Esophagus (tissue), 2 donors: ENCODE measurements at regions not wholly inside any gene's neighbourhood (a gene's known extent, or its start where the extent isn't known, plus 50 kb on each side); places are given as distances from the start of the nearest gene placed in this dataset.

Source experiments
- H3K27ac ChIP-seq, 2 donors: one replicate each; pipeline ENCODE4 v1.5.1; 2013; ENCODE audit warnings: low read depth in 2 of 2, mild to moderate bottlenecking in 2 of 2, inconsistent platforms in 1 of 2, low read length in 1 of 2, moderate library complexity in 1 of 2
- H3K27me3 ChIP-seq, 2 donors: one replicate each; pipeline ENCODE4 v1.6.1; 2013; ENCODE audit warnings: low read length in 2 of 2, control low read depth in 1 of 2, mild to moderate bottlenecking in 1 of 2; ENCODE audit not compliant: insufficient read depth in 2 of 2, control insufficient read depth in 1 of 2
- H3K36me3 ChIP-seq, 2 donors: one replicate each; pipeline ENCODE4 v1.6.1; 2013; ENCODE audit warnings: low read length in 1 of 2; ENCODE audit not compliant: control insufficient read depth in 2 of 2, insufficient read depth in 2 of 2
- H3K4me1 ChIP-seq, 2 donors: one replicate each; pipeline ENCODE4 v1.6.1; 2013; ENCODE audit warnings: low read length in 1 of 2; ENCODE audit not compliant: control insufficient read depth in 2 of 2, insufficient read depth in 2 of 2
- H3K4me3 ChIP-seq, 2 donors: one replicate each; pipeline ENCODE4 v1.5.1; 2013; ENCODE audit warnings: low read length in 2 of 2, mild to moderate bottlenecking in 2 of 2, low read depth in 1 of 2, moderate library complexity in 1 of 2
- H3K9me3 ChIP-seq, 2 donors: one replicate each; pipeline ENCODE4 v1.6.1; 2013; ENCODE audit warnings: mild to moderate bottlenecking in 2 of 2, low read depth in 1 of 2, low read length in 1 of 2, moderate library complexity in 1 of 2; ENCODE audit not compliant: control insufficient read depth in 2 of 2, insufficient read depth in 1 of 2
- WGBS, 2 donors: extraction: QIAGEN DNeasy Blood & Tissue Kit; methylation state at CpG; one replicate each; pipeline ENCODE4 v1.1.7; 2013; 5-methylcytosine and 5-hydroxymethylcytosine counted together
- donor health status: healthy with polysubstance abuse.
- donor health status: Bipolar disorder and iron deficiency.

- Histone ChIP-seq H3K4me1 (no peaks in the 10 kb centered on the region), H3K27ac (no peak overlapping the region), H3K9me3 (no peaks in the 10 kb centered on the region), H3K36me3 (no peaks in the 10 kb centered on the region), H3K4me3 (no peak overlapping the region), H3K27me3 (no peaks in the 10 kb centered on the region)
- WGBS, 2 donors, result 87 to 90% methylated on average over 5 of the region's 5 CpGs
These were observed 373.0 kb upstream of the MEF2C start for GRCh38 chr5:89255845-89256463.

GRCh38 chr5:89253666-89254352, 370.8 kb upstream of the MEF2C start:
- no peak overlapping the region for H3K27ac ChIP-seq
- WGBS, 2 donors, result 60 to 73% methylated on average over 5 of the region's 5 CpGs
- H3K4me3 ChIP-seq, result no peak overlapping the region
- H3K27me3 ChIP-seq, result no peaks in the 10 kb centered on the region
- H3K36me3 ChIP-seq, result no peaks in the 10 kb centered on the region
- no peaks in the 10 kb centered on the region for H3K4me1 ChIP-seq
- no peaks in the 10 kb centered on the region for H3K9me3 ChIP-seq

GRCh38 chr5:89246864-89247263, 363.9 kb upstream of the MEF2C start:
- Histone ChIP-seq H3K4me3 (no peak overlapping the region), H3K9me3 (no peaks in the 10 kb centered on the region), H3K36me3 (no peaks in the 10 kb centered on the region), H3K4me1 (no peaks in the 10 kb centered on the region), H3K27me3 (no peaks in the 10 kb centered on the region), H3K27ac (no peak overlapping the region)
- WGBS, 2 donors, result 87 to 95% methylated on average over 1 of the region's 1 CpG

- Histone ChIP-seq H3K27ac (no peak overlapping the region), H3K36me3 (no peaks in the 10 kb centered on the region), H3K9me3 (no peaks in the 10 kb centered on the region), H3K4me3 (no peak overlapping the region), H3K4me1 (no peaks in the 10 kb centered on the region), H3K27me3 (no peaks in the 10 kb centered on the region)
- 71 to 75% methylated on average over 3 of the region's 3 CpGs for whole genome bisulfite sequencing, 2 donors
These were observed 363.3 kb upstream of the MEF2C start for GRCh38 chr5:89246252-89246651.

- H3K36me3 ChIP-seq, result no peaks in the 10 kb centered on the region
- H3K27me3 ChIP-seq, result no peaks in the 10 kb centered on the region
- no peaks in the 10 kb centered on the region for H3K9me3 ChIP-seq
- no peak overlapping the region for H3K4me3 ChIP-seq
- H3K27ac ChIP-seq, result no peak overlapping the region
- 74 to 84% methylated on average over 1 of the region's 1 CpG for WGBS, 2 donors
- H3K4me1 ChIP-seq, result no peaks in the 10 kb centered on the region
These were observed 360.6 kb upstream of the MEF2C start for GRCh38 chr5:89243611-89244010.

GRCh38 chr5:89241186-89241585, 358.2 kb upstream of the MEF2C start:
- Histone ChIP-seq H3K4me1 (no peaks in the 10 kb centered on the region), H3K27me3 (no peaks in the 10 kb centered on the region), H3K9me3 (no peaks in the 10 kb centered on the region), H3K4me3 (no peak overlapping the region), H3K27ac (no peak overlapping the region), H3K36me3 (no peaks in the 10 kb centered on the region)

- H3K4me3 ChIP-seq, result no peak overlapping the region
- H3K36me3 ChIP-seq, result no peaks in the 10 kb centered on the region
- H3K9me3 ChIP-seq, result no peaks in the 10 kb centered on the region
- H3K4me1 ChIP-seq, result no peaks in the 10 kb centered on the region
- WGBS, 2 donors, result 29 to 38% methylated on average over 1 of the region's 1 CpG
- H3K27ac ChIP-seq, result no peak overlapping the region
- H3K27me3 ChIP-seq, result no peaks in the 10 kb centered on the region
These were observed 353.9 kb upstream of the MEF2C start for GRCh38 chr5:89236900-89237299.

GRCh38 chr5:89233462-89233861, 350.5 kb upstream of the MEF2C start:
- Histone ChIP-seq H3K9me3 (no peaks in the 10 kb centered on the region), H3K27me3 (no peaks in the 10 kb centered on the region), H3K27ac (no peak overlapping the region), H3K4me1 (no peaks in the 10 kb centered on the region), H3K4me3 (no peak overlapping the region), H3K36me3 (no peaks in the 10 kb centered on the region)

- Histone ChIP-seq H3K4me3 (no peak overlapping the region), H3K4me1 (no peaks in the 10 kb centered on the region), H3K27me3 (no peaks in the 10 kb centered on the region), H3K36me3 (no peaks in the 10 kb centered on the region), H3K9me3 (no peaks in the 10 kb centered on the region), H3K27ac (no peak overlapping the region)
- 53 to 60% methylated on average over 3 of the region's 3 CpGs for WGBS, 2 donors
These were observed 349.2 kb upstream of the MEF2C start for GRCh38 chr5:89232139-89232603.

- 77 to 100% methylated on average over 2 of the region's 2 CpGs for WGBS, 2 donors
- H3K4me1 ChIP-seq, result no peaks in the 10 kb centered on the region
- H3K27ac ChIP-seq, result no peak overlapping the region
- no peaks in the 10 kb centered on the region for H3K36me3 ChIP-seq
- H3K9me3 ChIP-seq, result no peaks in the 10 kb centered on the region
- no peak overlapping the region for H3K4me3 ChIP-seq
- no peaks in the 10 kb centered on the region for H3K27me3 ChIP-seq
These were observed 347.2 kb upstream of the MEF2C start for GRCh38 chr5:89230178-89230577.
